H9 (cell line): ENCODE measurements at regions not wholly inside any gene's neighbourhood (a gene's known extent, or its start where the extent isn't known, plus 50 kb on each side); places are given as distances from the start of the nearest gene placed in this dataset.

Source experiments
- DNase-seq: peaks from one replicate; pipeline ENCODE4 v3.0.0-alpha.2; 2017
- H2AFZ ChIP-seq: one replicate; pipeline ENCODE4 v1.6.1; 2013; ENCODE audit warnings: mild to moderate bottlenecking, low read length, control low read depth, moderate library complexity
- H2AK5ac ChIP-seq: 2 replicates; pipeline ENCODE4 v1.6.1; 2013; ENCODE audit warnings: low read length, control low read depth, mixed read lengths; ENCODE audit not compliant: insufficient read length
- H2BK120ac ChIP-seq: one replicate; pipeline ENCODE4 v1.6.1; 2013; ENCODE audit warnings: low read depth, mild to moderate bottlenecking, low read length, control low read depth, inconsistent platforms; ENCODE audit not compliant: poor library complexity, severe bottlenecking
- H2BK12ac ChIP-seq: 2 replicates; pipeline ENCODE4 v1.6.1; 2013; ENCODE audit warnings: low read length, control low read depth, mixed read lengths, low read depth; ENCODE audit not compliant: insufficient read length
- H2BK15ac ChIP-seq: 2 replicates; pipeline ENCODE4 v1.6.1; 2013; ENCODE audit warnings: low read depth, low read length, control low read depth
- H2BK20ac ChIP-seq: one replicate; pipeline ENCODE4 v1.6.1; 2013; ENCODE audit warnings: low read depth, mild to moderate bottlenecking, low read length, control low read depth, inconsistent platforms; ENCODE audit not compliant: poor library complexity, severe bottlenecking
- H2BK5ac ChIP-seq: 2 replicates; pipeline ENCODE4 v1.6.1; 2013; ENCODE audit warnings: low read length, control low read depth, mixed read lengths; ENCODE audit not compliant: insufficient read length
- H3K14ac ChIP-seq: 2 replicates; pipeline ENCODE4 v1.6.1; 2013; ENCODE audit warnings: low read length, control low read depth; ENCODE audit not compliant: insufficient read depth
- H3K18ac ChIP-seq: 2 replicates; pipeline ENCODE4 v1.6.1; 2013; ENCODE audit warnings: low read depth, mild to moderate bottlenecking, mixed read lengths, low read length, control low read depth; ENCODE audit not compliant: insufficient read length
- H3K23ac ChIP-seq: 2 replicates; pipeline ENCODE4 v1.6.1; 2013; ENCODE audit warnings: low read length, control low read depth, mixed read lengths, low read depth; ENCODE audit not compliant: insufficient read length
- H3K23me2 ChIP-seq: 2 replicates; pipeline ENCODE4 v1.6.1; 2013; ENCODE audit warnings: low read depth, mild to moderate bottlenecking, mixed read lengths, low read length, control low read depth; ENCODE audit not compliant: insufficient read length, poor library complexity, severe bottlenecking
- H3K27ac ChIP-seq: 2 replicates; pipeline ENCODE4 v1.5.1; 2013; ENCODE audit warnings: low read length, control low read depth, mixed read lengths, low read depth; ENCODE audit not compliant: insufficient read length
- H3K27me3 ChIP-seq: 2 replicates; pipeline ENCODE4 v1.6.1; 2013; ENCODE audit warnings: low read length, control low read depth, inconsistent platforms; ENCODE audit not compliant: insufficient read depth
- H3K4ac ChIP-seq: 2 replicates; pipeline ENCODE4 v1.6.1; 2013; ENCODE audit warnings: low read depth, mild to moderate bottlenecking, control low read depth, inconsistent platforms, low read length, moderate library complexity
- H3K4me1 ChIP-seq: 2 replicates; pipeline ENCODE4 v1.6.1; 2013; ENCODE audit warnings: low read length, control low read depth, inconsistent platforms; ENCODE audit not compliant: insufficient read depth
- H3K4me2 ChIP-seq: 2 replicates; pipeline ENCODE4 v1.6.1; 2013; ENCODE audit warnings: low read length, control low read depth, mixed read lengths; ENCODE audit not compliant: insufficient read length, insufficient read depth
- H3K56ac ChIP-seq: 2 replicates; pipeline ENCODE4 v1.6.1; 2013; ENCODE audit warnings: low read depth, mild to moderate bottlenecking, mixed read lengths, low read length, control low read depth; ENCODE audit not compliant: insufficient read length
- H3K79me1 ChIP-seq: 2 replicates; pipeline ENCODE4 v1.6.1; 2013; ENCODE audit warnings: low read depth, mild to moderate bottlenecking, moderate library complexity, low read length, control low read depth, inconsistent platforms; ENCODE audit not compliant: insufficient read depth, poor library complexity, severe bottlenecking
- H3K79me2 ChIP-seq: 2 replicates; pipeline ENCODE4 v1.6.1; 2013; ENCODE audit warnings: low read length, control low read depth, inconsistent platforms; ENCODE audit not compliant: insufficient read depth
- H3K9ac ChIP-seq: 2 replicates; pipeline ENCODE4 v1.6.1; 2013; ENCODE audit warnings: low read length, control low read depth, mixed read lengths; ENCODE audit not compliant: insufficient read length; ENCODE audit errors: extremely low read depth
- H3K9me3 ChIP-seq: one replicate; pipeline ENCODE4 v1.6.1; 2013; ENCODE audit warnings: low read depth, low read length, inconsistent platforms; ENCODE audit not compliant: control insufficient read depth
- H3T11ph ChIP-seq: one replicate; pipeline ENCODE4 v1.6.1; 2013; ENCODE audit warnings: mild to moderate bottlenecking, low read length, control low read depth, inconsistent platforms
- H4K20me1 ChIP-seq: one replicate; pipeline ENCODE4 v1.6.1; 2013; ENCODE audit not compliant: control insufficient read depth, insufficient read length, insufficient read depth
- H4K5ac ChIP-seq: 2 replicates; pipeline ENCODE4 v1.6.1; 2013; ENCODE audit warnings: low read depth, mild to moderate bottlenecking, mixed read lengths, low read length, control low read depth; ENCODE audit not compliant: insufficient read length
- H4K8ac ChIP-seq: replicated peaks from 2 replicates; pipeline ENCODE4 v1.6.1; 2013; ENCODE audit warnings: low read length, control low read depth, mixed read lengths, low read depth; ENCODE audit not compliant: insufficient read length
- H4K91ac ChIP-seq: 2 replicates; pipeline ENCODE4 v1.6.1; 2013; ENCODE audit warnings: low read depth, mild to moderate bottlenecking, moderate library complexity, mixed read lengths, low read length, control low read depth; ENCODE audit not compliant: insufficient read length
- H3K27ac Mint-ChIP-seq, 3 experiments: 2 replicates in 2 of 3; 3 replicates in 1 of 3; pipeline ENCODE4 v1.8.0; 2020 to 2021; ENCODE audit warnings: mixed read lengths in 3 of 3, mild to moderate bottlenecking in 1 of 3, moderate library complexity in 1 of 3
- H3K27me3 Mint-ChIP-seq: 2 replicates; pipeline ENCODE4 v1.8.0; 2021; ENCODE audit warnings: low read depth, mild to moderate bottlenecking, moderate library complexity, mixed read lengths
- H3K36me3 Mint-ChIP-seq, 3 experiments: 2 replicates in 2 of 3; 3 replicates in 1 of 3; pipeline ENCODE4 v1.8.0; 2020 to 2021; ENCODE audit warnings: low read depth in 3 of 3, mixed read lengths in 3 of 3; ENCODE audit not compliant: insufficient read depth in 1 of 3
- H3K4me1 Mint-ChIP-seq, 2 experiments: 2 replicates each; pipeline ENCODE4 v1.8.0; 2020; ENCODE audit warnings: mixed read lengths in 2 of 2
- H3K4me3 Mint-ChIP-seq, 2 experiments: 2 replicates in 1 of 2; 3 replicates in 1 of 2; pipeline ENCODE4 v1.8.0; 2020 to 2021; ENCODE audit warnings: mild to moderate bottlenecking in 2 of 2, mixed read lengths in 2 of 2, moderate library complexity in 1 of 2
- H3K9me3 Mint-ChIP-seq, 2 experiments: 2 replicates in 1 of 2; 3 replicates in 1 of 2; pipeline ENCODE4 v1.8.0; 2020; ENCODE audit warnings: mild to moderate bottlenecking in 2 of 2, mixed read lengths in 2 of 2, moderate library complexity in 1 of 2
- WGBS: extraction: QIAGEN DNeasy Blood & Tissue Kit; methylation state at CpG from one replicate; pipeline ENCODE4 v1.1.7; 2013; ENCODE audit warnings: missing lambda C conversion rate, low lambda C conversion rate, mixed read lengths; ENCODE audit not compliant: insufficient read length; ENCODE audit errors: extremely low coverage; 5-methylcytosine and 5-hydroxymethylcytosine counted together
- TF ChIP-seq, protein P1 (sequence below): fragments of 200-600 bp; sonication (generic); conservative IDR thresholded peaks from 3 replicates; pipeline ENCODE4 v1.8.0; 2021; ENCODE audit warnings: antibody characterized with exemption, mild to moderate bottlenecking

DNA sequence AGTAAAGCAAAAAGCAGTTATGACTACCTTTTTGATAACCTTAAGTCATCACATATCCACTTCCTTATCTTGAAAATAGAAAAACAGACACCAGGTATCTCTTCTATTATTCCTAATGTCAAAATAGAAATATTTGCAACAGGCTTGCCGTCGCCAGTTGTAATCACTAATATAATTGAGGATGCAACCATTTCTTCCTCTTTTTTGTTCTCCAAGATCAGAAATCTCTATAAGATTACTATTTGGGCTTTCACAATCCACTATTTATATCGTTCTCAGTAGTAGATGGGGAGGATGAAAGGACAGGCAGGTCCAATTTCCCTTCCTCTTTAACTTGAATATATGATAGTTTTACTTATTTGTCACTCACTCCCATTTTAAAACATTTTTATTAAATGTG lies 130.2 kb upstream of the HMGA2 start:
- Histone ChIP-seq H2AFZ (no peak overlapping the region), H3K79me1 (no peaks in the 10 kb centered on the region), H3K27ac (no peak overlapping the region), H3K4me1 (no peaks in the 10 kb centered on the region; the same call in 1 of the 2 replicates), H4K8ac (no peak overlapping the region), H4K91ac (no peak overlapping the region), H3K9me3 (no peaks in the 10 kb centered on the region), H3K23me2 (no peaks in the 10 kb centered on the region), H3K79me2 (no peaks in the 10 kb centered on the region), H3T11ph (no peak overlapping the region), H2BK12ac (no peak overlapping the region), H2AK5ac (no peak overlapping the region), H4K20me1 (no peaks in the 10 kb centered on the region), H2BK15ac (no peak overlapping the region), H3K4me2 (no peak overlapping the region), H2BK120ac (no peak overlapping the region), H3K9ac (no peak overlapping the region), H3K27me3 (no peaks in the 10 kb centered on the region; the same call in 1 of the 2 replicates), H3K18ac (no peak overlapping the region), H3K56ac (no peak overlapping the region), H3K4ac (no peak overlapping the region), H2BK5ac (no peak overlapping the region), H3K23ac (no peak overlapping the region), H4K5ac (no peak overlapping the region), H3K14ac (no peak overlapping the region), H2BK20ac (no peak overlapping the region)
- Mint-ChIP-seq H3K27me3 (no peaks in the 10 kb centered on the region; the same call in 1 of the 2 replicates), H3K36me3 (no peaks in the 10 kb centered on the region), H3K27ac (no peak overlapping the region), H3K4me3 (no peak overlapping the region), H3K9me3 (no peaks in the 10 kb centered on the region; a peak in 1 of 5 replicates), H3K4me1 (peaks cover 5 to 7% of the 10 kb centered on the region in 2 experiments; a peak in 3 of 4 replicates)
- no peak for DNase-seq
- no CpG with 5 or more reads among the region's 3 CpGs for WGBS
- TF ChIP-seq, protein P1, sequence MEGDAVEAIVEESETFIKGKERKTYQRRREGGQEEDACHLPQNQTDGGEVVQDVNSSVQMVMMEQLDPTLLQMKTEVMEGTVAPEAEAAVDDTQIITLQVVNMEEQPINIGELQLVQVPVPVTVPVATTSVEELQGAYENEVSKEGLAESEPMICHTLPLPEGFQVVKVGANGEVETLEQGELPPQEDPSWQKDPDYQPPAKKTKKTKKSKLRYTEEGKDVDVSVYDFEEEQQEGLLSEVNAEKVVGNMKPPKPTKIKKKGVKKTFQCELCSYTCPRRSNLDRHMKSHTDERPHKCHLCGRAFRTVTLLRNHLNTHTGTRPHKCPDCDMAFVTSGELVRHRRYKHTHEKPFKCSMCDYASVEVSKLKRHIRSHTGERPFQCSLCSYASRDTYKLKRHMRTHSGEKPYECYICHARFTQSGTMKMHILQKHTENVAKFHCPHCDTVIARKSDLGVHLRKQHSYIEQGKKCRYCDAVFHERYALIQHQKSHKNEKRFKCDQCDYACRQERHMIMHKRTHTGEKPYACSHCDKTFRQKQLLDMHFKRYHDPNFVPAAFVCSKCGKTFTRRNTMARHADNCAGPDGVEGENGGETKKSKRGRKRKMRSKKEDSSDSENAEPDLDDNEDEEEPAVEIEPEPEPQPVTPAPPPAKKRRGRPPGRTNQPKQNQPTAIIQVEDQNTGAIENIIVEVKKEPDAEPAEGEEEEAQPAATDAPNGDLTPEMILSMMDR, result no peak
